Neural cell (in vitro differentiated cells): ENCODE measurements at regions not wholly inside any gene's neighbourhood (a gene's known extent, or its start where the extent isn't known, plus 50 kb on each side); places are given as distances from the start of the nearest gene placed in this dataset.

Experiments
- CTCF ChIP-seq: fragments of 450-650 bp; IDR thresholded peaks from 2 replicates; pipeline ENCODE4 v1.5.1; 2014; ENCODE audit warnings: antibody characterized with exemption, mild to moderate bottlenecking, moderate library complexity; ENCODE audit not compliant: poor library complexity, severe bottlenecking
- EP300 ChIP-seq: fragments of 450-650 bp; conservative IDR thresholded peaks from 2 replicates; pipeline ENCODE4 v1.6.1; 2014; ENCODE audit warnings: antibody characterized with exemption, mild to moderate bottlenecking, moderate library complexity; ENCODE audit not compliant: poor library complexity, severe bottlenecking
- EZH2 ChIP-seq: fragments of 200-600, 300-800 bp; shearing (Covaris generic), sonication (generic); IDR thresholded peaks from 2 replicates; pipeline ENCODE4 v1.6.1; 2014; ENCODE audit warnings: antibody characterized with exemption, low read length, borderline replicate concordance, mild to moderate bottlenecking; ENCODE audit not compliant: insufficient read depth, poor library complexity, severe bottlenecking
- POLR2AphosphoS5 ChIP-seq: IDR thresholded peaks from 2 replicates; pipeline ENCODE4 v1.6.1; 2012
- REST ChIP-seq: IDR thresholded peaks from 2 replicates; pipeline ENCODE4 v1.6.1; 2012; ENCODE audit warnings: borderline replicate concordance
- SMC3 ChIP-seq: fragments of 450-650 bp; conservative IDR thresholded peaks from 2 replicates; pipeline ENCODE4 v1.6.1; 2014; ENCODE audit warnings: antibody characterized with exemption, mild to moderate bottlenecking, moderate library complexity; ENCODE audit not compliant: poor library complexity
- TAF1 ChIP-seq: IDR thresholded peaks from 2 replicates; pipeline ENCODE4 v1.6.1; 2012; ENCODE audit warnings: low read depth

DNA sequence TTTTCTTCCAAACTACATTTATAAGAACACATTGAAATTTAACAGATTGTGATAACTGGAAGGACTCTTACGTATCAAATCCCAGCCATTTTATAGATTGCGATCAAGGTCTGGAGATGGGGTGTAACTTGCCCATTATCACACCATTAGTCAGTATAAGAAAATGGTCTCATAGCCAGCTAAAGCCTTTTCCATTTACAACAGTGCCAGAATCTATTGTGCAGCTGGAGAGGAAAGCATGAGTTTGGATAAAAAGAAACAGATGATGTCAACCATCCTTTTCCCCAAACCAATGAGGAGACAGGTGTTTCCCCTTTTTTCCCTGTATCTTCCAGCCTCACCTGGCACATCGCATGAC, 658.8 kb downstream of the ACTL7B start:
- TF ChIP-seq EZH2 (no peak), CTCF (no peak), POLR2AphosphoS5 (no peak), EP300 (no peak), SMC3 (no peak), TAF1 (no peak), REST (no peak)
